GM19455 (cell line): ENCODE measurements at regions not wholly inside any gene's neighbourhood (a gene's known extent, or its start where the extent isn't known, plus 50 kb on each side); places are given as distances from the start of the nearest gene placed in this dataset.

Experiments used
- ATAC-seq: cut with Tn5 transposase; IDR thresholded peaks from one replicate; pipeline ENCODE4 v1.9.1; 2021; ENCODE audit not compliant: unreplicated experiment

DNA sequence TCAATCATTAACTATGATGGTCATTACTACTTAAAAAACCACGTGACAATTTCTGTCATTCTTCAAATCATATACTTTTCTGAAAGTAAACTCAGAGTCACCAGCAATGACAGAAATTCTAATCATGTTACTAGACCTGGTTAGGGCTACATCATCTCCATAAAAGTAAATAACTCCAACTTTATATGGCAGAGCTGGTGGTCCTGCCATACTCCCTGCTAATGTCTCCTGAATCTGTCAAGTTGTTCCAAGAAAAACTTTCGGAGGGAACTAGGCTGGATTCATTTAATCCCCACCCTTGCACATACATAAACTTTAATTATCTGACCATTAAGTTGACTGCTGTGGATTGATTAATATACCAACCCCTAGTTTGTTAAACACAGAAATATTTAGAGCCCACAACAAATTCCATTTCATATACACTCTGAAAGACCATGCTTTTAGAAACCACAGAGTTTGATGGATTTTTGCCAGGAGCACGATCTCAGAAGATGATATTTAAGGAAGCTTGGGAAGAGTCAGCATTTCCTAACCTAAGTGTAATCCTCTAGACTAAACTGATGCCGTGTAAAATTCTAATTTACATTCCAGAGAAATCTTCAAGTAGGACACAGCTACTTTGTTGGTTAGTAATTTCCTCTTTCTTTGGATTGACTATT lies 577.0 kb downstream of the FAT4 start:
- no peak for ATAC-seq

DNA sequence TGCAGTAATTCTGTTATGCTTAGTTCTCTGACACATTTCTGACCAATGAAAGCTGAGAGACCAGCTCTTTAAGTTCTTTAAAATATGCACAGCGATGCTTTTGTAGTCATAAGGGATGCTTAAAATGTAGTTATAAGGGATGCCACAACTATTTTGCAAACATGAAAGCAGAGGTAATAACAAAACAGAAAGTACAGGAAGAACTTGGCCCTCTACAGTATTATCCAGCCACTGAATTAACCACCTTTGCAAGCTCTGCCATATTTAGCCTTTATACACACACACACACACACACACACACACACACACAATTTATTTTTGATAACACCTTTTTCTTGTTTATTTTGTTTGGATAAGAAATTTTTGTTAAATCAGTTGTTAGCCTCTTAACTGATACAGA lies 590.0 kb downstream of the FAT4 start:
- ATAC-seq: no peak

DNA sequence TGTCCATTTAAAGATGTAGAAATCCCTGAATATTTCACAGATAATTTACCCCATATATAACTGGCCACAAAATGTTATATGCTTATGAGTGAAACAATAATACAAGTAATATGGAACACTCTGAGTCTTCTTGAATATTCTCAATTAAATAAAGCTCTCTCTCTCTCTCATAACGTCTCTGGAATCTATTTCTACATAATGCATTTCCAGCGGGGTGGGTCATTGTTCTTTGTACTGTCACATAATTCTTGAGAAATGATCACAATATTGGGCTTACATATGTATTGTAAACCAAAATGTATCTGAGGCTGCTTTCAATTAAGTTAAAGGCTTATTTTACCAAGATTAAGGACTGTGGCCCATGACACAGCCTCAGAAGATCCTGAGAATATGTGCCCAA lies 596.3 kb downstream of the FAT4 start:
- ATAC-seq: no peak

DNA sequence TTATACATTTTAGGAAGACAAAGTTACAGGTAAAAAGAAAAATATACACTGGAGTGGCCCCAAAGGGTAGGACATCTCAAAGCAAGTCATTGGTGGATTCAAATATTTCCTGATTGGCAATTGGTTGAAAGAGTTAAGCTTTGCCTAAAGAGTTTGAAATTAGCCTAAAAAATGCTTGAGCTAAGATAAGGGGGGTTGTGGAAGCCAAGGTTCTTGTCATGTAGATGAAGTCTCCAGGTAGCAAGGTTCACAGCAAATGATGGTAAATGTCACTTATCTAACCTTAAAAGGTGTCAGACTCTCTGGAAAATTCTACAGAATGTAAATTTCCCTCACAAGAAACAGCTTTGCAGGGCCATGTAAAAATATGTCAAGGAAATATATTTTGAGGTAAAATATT lies 596.7 kb downstream of the FAT4 start:
- no peak for ATAC-seq

DNA sequence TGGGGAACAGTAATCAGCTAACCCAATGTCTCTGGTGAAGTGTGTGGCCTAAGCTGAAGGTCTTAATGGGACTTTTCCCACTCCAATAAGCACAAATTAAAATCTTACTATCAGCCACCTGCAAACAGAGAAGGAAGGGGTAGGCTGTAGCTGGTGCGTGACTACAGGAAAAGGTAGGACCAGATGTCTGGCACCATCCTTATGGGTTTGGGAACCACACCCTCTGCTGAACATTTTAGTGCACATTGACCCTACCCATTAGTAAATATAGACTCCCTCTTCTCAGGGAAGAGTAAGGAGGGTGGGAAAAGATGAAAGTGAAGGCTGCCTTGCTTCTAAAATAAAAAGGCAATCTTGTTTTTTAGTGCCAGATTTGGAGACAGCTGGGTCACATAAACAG lies 602.8 kb downstream of the FAT4 start:
- ATAC-seq: no peak

DNA sequence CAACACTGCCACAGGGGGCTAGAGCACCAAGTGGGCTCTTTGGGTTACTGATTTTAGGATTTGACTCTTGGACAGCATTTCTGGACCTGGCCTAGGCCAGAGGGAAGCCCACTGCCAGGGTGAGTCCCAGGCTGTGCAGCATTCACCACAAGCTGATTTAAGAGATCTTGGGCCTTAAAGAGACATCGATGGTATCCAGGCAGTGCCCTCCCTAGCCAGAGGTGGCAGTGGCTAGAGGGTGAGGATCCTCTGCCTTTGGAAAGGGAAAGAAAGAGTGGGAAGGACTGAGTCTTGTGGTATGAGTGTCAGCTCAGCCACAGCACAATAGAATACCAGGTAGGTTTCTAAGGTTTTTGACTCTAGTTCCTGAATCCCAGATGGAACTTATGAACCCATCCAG lies 613.9 kb downstream of the FAT4 start:
- ATAC-seq: no peak

DNA sequence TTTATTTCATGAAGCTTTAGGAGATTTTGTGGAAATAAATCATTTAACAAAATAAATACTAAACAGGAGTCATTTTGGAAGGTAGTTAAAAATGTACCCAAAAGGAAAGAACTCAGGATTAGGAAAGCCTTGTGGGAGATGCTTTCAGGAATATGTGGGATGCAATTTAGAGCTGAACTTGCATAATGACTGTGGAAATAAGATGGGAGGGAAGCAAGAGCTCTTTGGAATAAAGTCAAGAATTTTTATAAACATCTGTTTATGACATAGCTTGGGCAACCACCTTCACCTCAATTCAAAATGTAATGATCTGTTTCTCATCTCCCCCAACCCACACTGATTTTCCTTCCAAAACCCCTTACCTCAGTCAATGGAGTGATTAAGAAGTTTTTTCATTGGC lies 623.8 kb downstream of the FAT4 start:
- no peak for ATAC-seq

DNA sequence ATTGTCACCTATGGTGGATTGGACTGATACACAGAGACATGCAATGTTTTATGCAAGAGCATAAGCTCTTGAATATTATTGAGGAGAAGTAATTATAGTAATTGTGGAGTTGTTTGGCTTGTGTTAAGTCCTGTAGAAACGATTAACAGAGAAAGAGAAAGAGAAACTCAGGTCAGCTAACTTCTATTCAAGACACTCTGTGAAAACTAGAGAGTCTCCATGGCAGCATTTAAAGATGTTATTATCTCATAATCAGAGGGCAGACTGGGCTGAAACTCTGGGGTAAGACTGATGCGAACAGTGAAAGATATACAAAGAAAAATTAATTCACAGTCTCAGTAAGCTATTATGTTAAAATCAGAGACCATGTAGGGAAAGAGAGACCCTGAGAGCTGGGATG lies 625.7 kb downstream of the FAT4 start:
- no peak for ATAC-seq

DNA sequence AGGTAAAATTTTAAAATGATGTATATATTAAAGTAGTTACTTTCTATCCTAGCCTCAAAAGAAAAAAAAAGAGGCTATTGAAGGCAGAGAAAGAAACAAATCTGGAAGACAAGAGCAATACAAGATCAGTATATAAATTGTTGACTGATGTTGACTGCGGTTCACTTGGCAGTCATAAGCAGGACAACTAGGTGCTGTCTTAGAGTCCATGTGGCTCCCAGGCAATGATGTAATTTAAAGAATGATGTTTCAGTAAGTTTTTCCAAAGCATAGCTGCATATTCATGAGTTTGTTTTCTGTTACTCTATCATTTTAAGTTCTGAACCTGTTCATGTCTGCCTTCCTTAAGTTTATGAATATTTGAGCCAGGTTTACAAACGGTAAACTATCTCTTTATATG lies 630.2 kb downstream of the FAT4 start:
- ATAC-seq: no peak

DNA sequence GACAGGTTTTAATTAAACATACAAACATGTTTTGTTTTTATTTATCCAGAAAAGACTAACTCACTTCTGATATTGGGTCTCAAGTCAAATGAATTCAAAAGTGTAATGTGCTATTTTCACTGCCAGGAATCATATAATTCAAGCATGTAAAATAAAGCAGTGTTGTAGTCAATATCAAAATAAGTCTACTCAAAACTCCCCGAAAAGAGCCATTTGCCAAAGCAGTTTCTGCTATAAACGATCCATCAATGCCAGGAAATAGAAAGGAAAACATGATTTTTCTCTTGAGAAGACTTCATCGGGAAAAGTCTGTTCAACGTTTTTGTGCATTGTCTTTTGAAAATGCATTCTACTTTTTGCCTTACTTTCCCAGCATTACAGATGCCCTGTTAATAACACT lies 633.3 kb downstream of the FAT4 start:
- no peak for ATAC-seq

DNA sequence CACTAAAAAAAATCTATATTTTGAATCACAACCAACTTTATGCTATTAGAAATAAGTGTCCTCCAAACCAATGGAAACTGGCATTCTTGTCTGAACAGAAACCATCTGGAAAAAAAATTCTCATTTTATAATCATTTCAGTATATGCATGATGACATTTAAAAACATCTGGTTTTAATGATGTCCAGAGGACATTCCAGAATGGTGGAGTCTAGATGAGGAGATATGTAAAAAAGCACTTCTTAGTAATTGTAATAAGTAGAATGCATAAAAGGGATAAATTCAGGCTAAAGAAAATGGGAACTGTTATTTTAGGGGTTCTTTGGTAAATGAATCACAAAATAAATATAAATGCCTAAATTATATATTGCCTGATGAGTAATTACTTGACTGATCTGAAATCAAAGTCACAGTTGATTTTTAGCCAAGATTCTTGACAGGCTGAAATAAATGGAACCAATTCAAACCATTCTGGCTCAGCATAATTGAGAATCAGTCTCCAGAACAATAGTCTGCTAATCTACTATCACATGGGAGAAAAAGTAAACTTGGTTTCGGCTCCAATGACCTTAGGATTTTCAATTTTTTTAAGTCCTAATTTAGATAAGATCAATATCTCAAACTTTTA lies 636.6 kb downstream of the FAT4 start:
- no peak for ATAC-seq

DNA sequence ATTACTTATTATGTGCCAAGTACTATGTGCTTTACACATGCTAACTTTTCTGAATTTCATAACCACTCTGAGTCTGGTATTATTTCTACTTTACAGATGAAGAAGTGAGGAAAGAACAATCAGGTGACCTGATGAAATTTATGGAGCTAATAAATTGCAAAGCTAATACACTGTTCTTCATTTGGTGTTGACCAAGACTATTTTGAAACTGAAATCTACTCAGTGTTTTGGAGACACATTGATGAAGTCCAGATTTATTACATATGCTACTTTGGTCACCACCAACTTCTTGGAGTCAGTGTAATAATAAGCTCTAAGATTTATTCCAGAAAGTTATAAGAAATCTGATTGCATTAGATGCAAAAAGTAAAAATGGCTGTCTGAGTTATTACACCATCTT lies 637.9 kb downstream of the FAT4 start:
- no peak for ATAC-seq

DNA sequence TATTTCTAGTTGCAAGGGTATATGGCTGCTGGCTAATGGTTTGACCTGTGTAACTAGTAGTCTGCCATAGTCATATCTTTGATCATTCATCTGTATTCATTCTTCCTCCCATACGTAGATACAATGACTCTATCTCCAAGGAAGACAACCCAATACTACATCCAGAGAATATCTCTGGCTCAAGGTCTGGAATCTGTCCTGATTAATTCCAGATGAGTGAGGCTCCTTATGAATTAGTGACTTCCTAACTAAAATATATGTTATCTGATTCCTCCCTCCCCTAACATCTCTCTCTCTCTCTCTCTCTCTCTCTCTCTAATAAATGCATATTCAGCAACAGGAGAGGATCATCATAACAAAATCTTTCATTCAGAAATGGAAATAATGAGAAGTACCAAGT lies 641.5 kb downstream of the FAT4 start:
- no peak for ATAC-seq

DNA sequence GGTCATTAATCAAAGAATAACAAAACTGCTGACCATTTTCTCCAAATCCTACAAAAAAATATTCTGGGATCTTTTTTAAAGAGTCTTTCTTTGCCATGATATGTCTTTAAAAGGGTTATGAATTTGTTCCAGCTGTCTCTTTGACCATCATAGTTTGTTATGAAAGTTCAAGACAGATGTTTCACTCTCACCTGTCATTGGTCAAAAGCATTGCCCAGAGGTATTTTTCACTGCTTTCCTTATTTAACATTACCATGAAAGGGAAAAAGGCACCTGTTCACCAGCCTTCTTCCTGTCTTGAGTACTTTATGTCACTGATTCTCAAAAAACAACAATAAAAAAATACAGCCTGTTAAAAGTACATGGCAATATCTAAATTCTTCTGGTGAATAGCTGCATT lies 643.8 kb downstream of the FAT4 start:
- no peak for ATAC-seq

DNA sequence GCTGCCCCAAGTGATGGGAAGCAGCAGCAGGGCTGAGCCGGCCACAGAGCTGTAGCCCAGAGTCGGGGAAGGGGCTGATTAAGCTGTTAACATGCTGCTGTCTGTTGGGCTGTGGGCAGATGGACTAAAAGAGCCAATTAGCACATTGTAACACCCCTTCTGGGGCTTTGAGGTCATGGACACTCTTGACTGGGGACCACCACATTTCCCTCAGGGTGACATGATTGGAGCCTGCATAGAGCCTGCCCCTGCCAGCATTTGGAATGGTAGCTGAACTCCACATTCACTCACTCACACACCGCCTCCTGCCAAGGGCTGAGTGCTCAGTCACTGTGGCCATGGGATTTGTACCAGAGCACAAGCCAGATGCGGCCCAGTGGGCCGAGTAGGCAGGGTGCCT lies 646.9 kb downstream of the FAT4 start:
- ATAC-seq: no peak

DNA sequence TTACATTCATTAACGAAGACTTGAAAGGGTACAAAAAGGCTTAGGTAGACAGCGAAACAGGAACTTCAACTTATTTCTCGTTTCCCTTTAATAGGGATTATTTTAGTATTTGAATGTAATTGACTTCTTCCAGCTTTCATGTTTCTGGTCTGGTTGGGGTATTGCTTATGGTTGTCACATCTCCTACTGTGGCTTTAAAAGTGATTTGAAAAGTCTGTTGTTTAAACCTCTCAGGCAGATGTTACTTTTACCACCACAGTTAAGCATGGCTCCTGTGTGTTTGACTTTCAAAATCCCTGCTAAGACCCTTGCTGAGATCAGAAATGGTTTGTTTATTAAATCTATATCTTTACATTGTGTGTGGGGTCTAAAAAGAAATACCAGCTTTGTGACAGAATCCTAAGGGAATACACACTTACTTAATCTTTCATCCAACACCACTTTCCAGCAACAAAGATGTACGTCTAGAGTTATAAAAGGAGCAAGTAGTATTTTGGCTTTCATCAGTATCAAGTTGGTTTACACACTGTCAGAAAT lies 661.2 kb downstream of the FAT4 start:
- no peak for ATAC-seq

DNA sequence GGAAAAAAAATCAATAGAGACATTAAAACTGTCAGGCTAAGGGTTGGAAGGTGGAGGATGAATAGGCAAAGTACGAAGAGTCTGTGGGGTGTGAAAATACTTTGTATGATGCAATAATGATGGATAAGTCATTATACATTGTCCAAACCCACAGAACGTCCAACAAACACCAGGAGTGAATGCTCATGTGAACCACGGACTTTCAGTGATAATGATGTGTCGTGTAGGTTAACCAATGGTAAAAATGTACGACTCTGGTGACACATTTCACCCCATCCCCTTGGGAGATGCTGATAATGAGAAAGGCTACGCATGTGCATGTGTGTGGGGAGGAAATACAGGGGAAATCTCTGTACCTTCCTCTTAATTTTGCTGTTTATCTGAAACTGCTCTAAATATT lies 665.2 kb downstream of the FAT4 start:
- ATAC-seq: no peak

DNA sequence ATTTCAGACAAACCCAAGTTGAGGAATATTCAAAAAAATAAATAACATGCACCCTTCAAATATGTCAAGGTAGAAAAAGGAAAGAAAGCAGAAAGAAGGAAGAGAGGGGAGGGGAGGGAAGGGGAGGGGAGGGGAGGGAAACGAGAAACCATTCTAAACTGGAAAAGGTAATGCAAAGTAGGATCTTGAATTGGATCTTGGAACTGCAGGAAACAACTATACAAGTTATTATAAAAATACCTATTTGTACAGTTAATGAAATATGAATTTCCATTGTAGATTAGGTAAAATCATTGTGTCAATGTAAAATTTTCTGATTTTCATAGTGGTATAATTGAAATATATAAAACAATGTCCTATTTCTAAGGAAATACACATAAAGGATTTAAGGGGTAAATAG lies 668.4 kb downstream of the FAT4 start:
- no peak for ATAC-seq

DNA sequence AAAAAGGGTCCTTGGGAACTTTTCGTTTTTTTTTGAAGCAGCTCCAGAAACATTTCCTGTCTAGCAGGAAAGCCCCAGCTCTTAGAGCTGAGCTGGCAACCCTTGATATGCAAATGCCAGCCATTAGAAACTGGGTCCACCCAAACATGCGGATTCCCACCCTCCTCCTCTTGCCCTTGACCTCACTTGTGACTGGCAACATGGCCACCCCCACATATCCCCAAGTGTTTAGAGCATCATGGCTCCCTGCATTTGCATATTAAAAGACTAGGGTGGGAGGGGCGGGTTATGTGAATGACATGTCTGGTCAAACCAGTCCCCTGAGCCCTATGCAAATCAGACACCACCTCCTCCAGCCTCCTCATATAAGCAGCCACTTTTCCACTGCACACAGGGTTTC lies 671.1 kb downstream of the FAT4 start:
- no peak for ATAC-seq

DNA sequence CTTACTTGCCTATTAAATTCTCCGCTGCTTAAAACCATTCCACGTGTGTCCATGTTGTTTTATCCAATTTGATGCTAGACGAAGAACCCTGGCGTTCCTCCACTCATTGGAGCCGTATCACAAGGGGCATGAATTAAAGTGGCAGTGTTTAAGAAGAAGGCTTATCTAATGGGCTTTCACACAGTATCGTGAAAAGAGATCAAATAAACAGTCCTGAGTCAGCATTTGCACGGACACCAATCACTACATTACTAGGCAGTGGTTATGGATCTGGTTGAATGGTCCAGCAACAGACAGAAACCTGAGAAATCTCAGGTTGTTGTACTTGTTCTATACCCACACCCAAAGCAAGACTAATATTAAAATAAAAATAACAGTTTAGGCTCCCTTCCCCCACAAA lies 671.6 kb downstream of the FAT4 start:
- no peak for ATAC-seq

DNA sequence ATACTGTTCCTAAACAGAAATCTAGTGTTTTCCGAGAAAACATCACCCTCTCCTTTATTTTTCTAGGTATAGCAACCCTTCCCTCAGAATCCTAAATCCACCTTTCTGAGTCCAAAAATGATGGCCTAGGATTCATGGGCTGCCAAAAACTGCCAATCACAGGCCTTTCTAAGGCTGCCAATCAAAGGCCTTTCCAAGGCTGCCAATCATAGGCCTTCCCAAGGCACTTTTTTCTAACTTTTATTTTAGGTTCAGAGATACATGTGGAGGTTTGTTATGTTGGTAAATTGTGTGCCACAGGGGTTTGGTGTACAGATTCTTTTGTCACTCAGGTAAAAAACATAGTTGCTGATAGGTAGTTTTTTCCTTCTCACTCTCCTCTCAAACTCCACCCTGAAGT lies 673.7 kb downstream of the FAT4 start:
- ATAC-seq: no peak

DNA sequence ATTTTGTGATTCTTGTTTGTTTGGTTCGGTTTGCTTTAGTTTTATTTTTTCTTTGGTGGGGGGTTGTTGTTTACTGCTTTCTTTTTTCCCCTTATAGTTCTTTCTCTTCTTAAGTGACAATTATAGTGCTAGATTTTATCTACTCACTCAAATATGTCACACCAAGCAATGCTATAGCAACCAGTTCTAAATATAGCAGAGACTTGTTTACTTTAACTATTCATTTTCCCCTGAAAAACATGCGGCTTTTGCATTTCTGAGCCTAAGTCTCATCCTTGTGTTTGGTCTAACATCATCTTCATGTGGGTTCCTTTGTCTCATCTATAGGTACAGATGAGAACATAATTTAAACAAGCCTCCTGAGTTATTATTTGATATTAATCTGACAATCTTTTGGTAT lies 676.6 kb downstream of the FAT4 start:
- no peak for ATAC-seq

DNA sequence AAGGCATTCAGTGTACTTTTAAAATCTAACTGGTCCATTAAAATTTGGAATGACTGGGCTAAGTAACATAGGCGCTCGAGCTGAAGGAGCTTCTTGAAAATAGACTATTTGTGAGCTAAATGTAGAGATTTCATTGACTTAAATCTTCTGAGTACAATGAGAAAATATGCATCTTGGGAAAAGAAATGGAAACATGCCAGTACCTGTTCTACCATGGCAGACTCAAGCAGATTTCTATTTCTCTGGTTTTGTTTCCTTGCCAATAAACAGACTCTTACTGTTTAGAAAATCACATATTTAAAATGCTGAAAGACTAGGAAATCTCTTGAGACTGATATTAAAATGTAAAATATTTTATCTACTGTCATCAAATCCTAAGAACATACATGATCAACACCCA lies 678.1 kb downstream of the FAT4 start:
- ATAC-seq: no peak
